Thymus (tissue), 11 donors: ENCODE measurements at regions not wholly inside any gene's neighbourhood (a gene's known extent, or its start where the extent isn't known, plus 50 kb on each side); places are given as distances from the start of the nearest gene placed in this dataset.

Experiments
- DNase-seq, 9 donors: peaks; one replicate each; pipeline ENCODE4 v3.0.0-alpha.2; 2013; ENCODE audit warnings: low spot score in 9 of 9, low read depth in 6 of 9, missing footprints in 1 of 9
- H3K27ac ChIP-seq, 2 donors: one replicate each; pipeline ENCODE4 v1.5.1; 2013; ENCODE audit warnings: control low read depth in 1 of 2, low read depth in 1 of 2, low read length in 1 of 2, mild to moderate bottlenecking in 1 of 2, moderate library complexity in 1 of 2
- H3K27me3 ChIP-seq, 2 donors: one replicate each; pipeline ENCODE4 v1.5.1; 2013; ENCODE audit warnings: low read length in 1 of 2; ENCODE audit not compliant: control insufficient read depth in 2 of 2, insufficient read depth in 1 of 2
- H3K36me3 ChIP-seq, 2 donors: one replicate each; pipeline ENCODE4 v1.5.1; 2013; ENCODE audit warnings: low read length in 1 of 2, mild to moderate bottlenecking in 1 of 2, moderate library complexity in 1 of 2; ENCODE audit not compliant: control insufficient read depth in 2 of 2, insufficient read depth in 2 of 2
- H3K4me1 ChIP-seq, 2 donors: one replicate each; pipeline ENCODE4 v1.5.1; 2013; ENCODE audit warnings: low read length in 2 of 2; ENCODE audit not compliant: control insufficient read depth in 2 of 2, insufficient read depth in 2 of 2
- H3K4me3 ChIP-seq, 2 donors: one replicate each; pipeline ENCODE4 v1.5.1; 2013; ENCODE audit warnings: low read length in 2 of 2, control low read depth in 1 of 2, mild to moderate bottlenecking in 1 of 2
- H3K9me3 ChIP-seq, 2 donors: one replicate each; pipeline ENCODE4 v1.5.1; 2013; ENCODE audit warnings: low read length in 1 of 2, mild to moderate bottlenecking in 1 of 2; ENCODE audit not compliant: control insufficient read depth in 2 of 2, insufficient read depth in 1 of 2
- WGBS: extraction: QIAGEN DNeasy Blood & Tissue Kit; methylation state at CpG from one replicate; pipeline ENCODE4 v1.1.7; 2013; 5-methylcytosine and 5-hydroxymethylcytosine counted together
- donor health status: healthy.

DNA sequence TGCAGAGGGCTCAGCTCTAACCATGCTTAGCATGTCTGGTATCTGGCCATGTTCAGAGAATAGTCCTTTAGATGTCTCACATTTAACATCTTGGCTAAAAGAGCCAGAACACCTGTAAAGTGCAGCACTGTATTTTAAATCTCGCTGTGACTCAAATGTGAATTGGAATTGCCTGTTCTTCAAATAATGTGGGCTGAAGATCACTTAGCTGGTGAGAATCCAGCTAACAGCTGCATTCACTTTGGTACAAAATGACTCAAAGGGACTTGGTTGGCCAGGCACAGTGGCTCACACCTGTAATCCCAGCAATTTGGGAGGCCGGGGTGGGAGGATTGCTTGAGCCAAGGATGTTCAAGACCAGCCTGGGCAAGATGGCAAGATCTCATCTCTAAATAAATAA lies 63.5 kb upstream of the PLAC8 start:
- WGBS: 76% methylated on average over 2 of the region's 2 CpGs

DNA sequence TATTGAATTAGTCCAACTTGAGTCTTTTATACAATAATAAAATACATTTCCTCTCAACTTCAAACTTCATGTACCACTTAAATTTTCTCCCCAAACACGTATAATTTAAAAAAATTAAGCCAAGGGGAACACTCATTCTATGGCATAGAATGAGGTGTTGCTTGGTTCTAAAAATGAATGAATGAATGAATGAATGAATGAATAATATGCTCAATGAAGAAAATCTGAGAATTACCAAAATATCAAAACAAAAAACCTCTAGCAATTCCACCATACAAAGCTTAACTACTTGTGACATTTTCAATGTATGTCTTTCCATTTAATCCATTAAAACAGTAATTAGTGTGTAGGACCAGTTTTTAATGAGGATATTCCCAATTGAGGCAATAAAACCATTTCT lies 62.7 kb upstream of the PLAC8 start:
- Histone ChIP-seq H3K9me3 (no peaks in the 10 kb centered on the region), H3K36me3 (no peaks in the 10 kb centered on the region), H3K4me1 (no peaks in the 10 kb centered on the region), H3K4me3 (no peak overlapping the region), H3K27me3 (no peaks in the 10 kb centered on the region), H3K27ac (no peak overlapping the region)
- DNase-seq: no peak
- 0% methylated on average over 1 of the region's 1 CpG for WGBS

More for the DNA sequence above, 63.5 kb upstream of the PLAC8 start:
- Histone ChIP-seq H3K4me1 (no peaks in the 10 kb centered on the region), H3K36me3 (no peaks in the 10 kb centered on the region), H3K27me3 (no peaks in the 10 kb centered on the region), H3K4me3 (no peak overlapping the region), H3K9me3 (no peaks in the 10 kb centered on the region), H3K27ac (no peak overlapping the region)
- DNase-seq: no peak

DNA sequence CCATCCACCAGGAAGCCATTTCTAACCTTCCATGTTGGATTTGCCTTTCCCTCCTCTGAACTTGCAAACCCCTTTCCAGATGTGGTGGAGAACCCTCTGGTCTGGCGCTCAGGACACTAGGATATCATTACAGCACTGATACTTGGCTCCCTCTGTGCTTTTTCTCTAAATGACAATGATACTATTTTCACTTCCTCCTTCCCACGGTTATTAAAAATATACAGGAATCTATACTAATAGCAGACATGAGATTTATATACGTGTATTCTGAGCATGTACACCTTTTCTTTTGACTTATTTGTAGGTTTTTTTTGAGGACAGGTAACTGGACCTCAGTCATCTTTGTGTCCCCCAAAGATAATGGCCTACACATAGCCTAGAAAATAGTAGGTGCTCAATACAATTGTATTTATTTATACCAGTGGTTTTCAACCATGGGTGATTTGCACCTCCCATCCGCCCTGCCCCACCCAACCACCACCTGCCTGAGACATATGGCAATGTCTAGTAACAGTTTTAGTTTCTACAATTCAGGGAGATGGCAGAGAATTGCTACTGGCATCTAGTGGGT lies 60.4 kb upstream of the PLAC8 start:
- Histone ChIP-seq H3K36me3 (no peaks in the 10 kb centered on the region), H3K4me3 (no peak overlapping the region), H3K27me3 (no peaks in the 10 kb centered on the region), H3K4me1 (no peaks in the 10 kb centered on the region), H3K9me3 (no peaks in the 10 kb centered on the region), H3K27ac (no peak overlapping the region)
- WGBS: 90% methylated on average over 4 of the region's 4 CpGs
- DNase-seq: no peak

DNA sequence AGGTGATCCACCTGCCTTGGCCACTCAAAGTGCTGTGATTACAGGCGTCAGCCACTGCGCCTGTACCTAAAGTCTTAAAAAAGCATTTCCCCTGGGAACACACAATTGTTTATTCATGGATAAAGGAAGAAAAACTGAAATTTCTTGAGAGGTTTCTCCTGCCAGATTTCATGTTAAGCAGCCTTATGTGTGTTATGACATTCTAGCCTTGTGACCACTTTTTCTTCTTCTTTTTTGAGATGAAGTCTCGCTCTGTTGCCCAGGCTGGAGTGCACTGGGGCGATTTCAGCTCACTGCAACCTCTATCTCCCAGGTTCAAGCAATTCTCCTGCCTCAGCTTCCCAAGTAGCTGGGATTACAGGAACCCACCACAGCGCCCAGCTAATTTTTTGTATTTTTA lies 57.8 kb upstream of the PLAC8 start:
- no peaks in the 10 kb centered on the region for H3K9me3 ChIP-seq
- H3K4me3 ChIP-seq: no peak overlapping the region
- H3K27me3 ChIP-seq: no peaks in the 10 kb centered on the region
- DNase-seq: no peak
- H3K27ac ChIP-seq: no peak overlapping the region
- H3K36me3 ChIP-seq: no peaks in the 10 kb centered on the region
- H3K4me1 ChIP-seq: no peaks in the 10 kb centered on the region
- WGBS: 98% methylated on average over 5 of the region's 5 CpGs

DNA sequence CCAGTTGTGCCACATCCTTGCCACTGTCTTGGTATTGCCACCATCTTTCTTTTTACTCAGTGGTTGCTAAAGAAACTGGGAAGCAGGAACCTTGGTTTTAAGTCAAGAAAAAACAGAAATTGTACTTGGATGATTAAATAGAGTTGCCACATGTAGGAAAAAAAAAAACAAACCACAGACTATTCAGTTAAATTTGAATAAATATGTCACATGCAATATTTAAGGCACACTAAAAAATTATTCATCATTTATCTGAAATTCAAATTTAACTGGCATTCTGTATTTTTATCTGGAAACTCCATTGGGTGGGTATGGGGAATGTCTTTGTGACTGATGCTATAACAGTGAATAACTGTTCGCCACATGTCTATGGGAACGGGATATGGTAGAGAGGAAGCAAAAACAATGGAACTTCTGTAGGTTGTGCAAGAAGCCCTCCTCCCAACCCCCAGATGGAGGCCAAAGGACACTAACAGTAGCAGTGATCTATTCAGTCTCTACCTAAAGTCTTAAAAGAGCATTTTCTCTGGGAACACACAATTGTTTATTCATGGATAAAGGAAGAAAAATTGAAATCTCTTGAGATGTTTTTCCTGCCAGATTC lies 57.0 kb upstream of the PLAC8 start:
- 96% methylated on average over 2 of the region's 2 CpGs for WGBS
- H3K36me3 ChIP-seq: no peaks in the 10 kb centered on the region
- DNase-seq: no peak
- H3K4me1 ChIP-seq: no peaks in the 10 kb centered on the region
- no peak overlapping the region for H3K4me3 ChIP-seq
- no peak overlapping the region for H3K27ac ChIP-seq
- no peaks in the 10 kb centered on the region for H3K9me3 ChIP-seq
- H3K27me3 ChIP-seq: no peaks in the 10 kb centered on the region

DNA sequence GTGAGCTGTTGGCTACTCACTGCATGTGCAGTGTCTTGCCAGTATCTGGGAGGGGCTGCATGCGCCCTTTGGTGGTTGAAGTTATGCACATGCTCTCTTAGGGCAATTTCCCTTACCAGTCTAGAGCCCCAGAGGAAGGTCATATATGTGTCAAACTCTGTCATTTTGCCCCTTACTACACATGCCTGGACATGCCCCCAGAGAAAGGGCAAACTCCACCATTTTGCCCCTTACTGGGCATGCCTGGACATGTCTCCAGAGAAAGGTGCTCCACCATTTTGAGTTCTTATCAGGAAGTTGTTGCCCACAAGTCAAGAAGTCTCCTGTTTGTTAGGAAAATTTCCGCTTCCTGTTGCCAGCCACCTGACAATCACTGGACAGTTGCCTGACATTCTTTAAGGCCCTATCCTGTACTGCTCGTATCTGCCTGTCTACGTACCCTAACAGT lies 56.4 kb upstream of the PLAC8 start:
- Histone ChIP-seq H3K27me3 (no peaks in the 10 kb centered on the region), H3K9me3 (no peaks in the 10 kb centered on the region), H3K36me3 (no peaks in the 10 kb centered on the region), H3K27ac (no peak overlapping the region), H3K4me3 (no peak overlapping the region), H3K4me1 (no peaks in the 10 kb centered on the region)
- 83% methylated on average over 4 of the region's 4 CpGs for WGBS
- no peak for DNase-seq
